ENCODE measurements at regions not wholly inside any gene's neighbourhood (a gene's known extent, or its start where the extent isn't known, plus 50 kb on each side); places are given as distances from the start of the nearest gene placed in this dataset.

GRCh38 chr13:50757008-50757407 lies 86.5 kb downstream of the DLEU7 start:
- no peaks in the 10 kb centered on the region for H3K79me2 ChIP-seq (ENCODE audit: insufficient read depth, low read length)
- Mint-ChIP-seq H3K27me3 (ENCODE audit: low read depth, unreplicated experiment) (no peaks in the 10 kb centered on the region), H3K36me3 (ENCODE audit: low read depth, unreplicated experiment) (peaks cover 2% of the 10 kb centered on the region), H3K27ac (ENCODE audit: unreplicated experiment) (peak overlapping the region; percentile 53), H3K4me1 (ENCODE audit: low read depth, unreplicated experiment) (peaks cover 3% of the 10 kb centered on the region), H3K9me3 (ENCODE audit: unreplicated experiment) (peaks cover 30% of the 10 kb centered on the region), H3K4me3 (ENCODE audit: unreplicated experiment) (no peak overlapping the region)
- H3K36me3 ChIP-seq (ENCODE audit: insufficient read depth, low read length): no peaks in the 10 kb centered on the region
- H2AFZ ChIP-seq (ENCODE audit: low read depth, low read length): no peak overlapping the region
- TF ChIP-seq CTCF (IDR thresholded peaks at IDR 0.05; ENCODE audit: insufficient read depth, low read depth, low read length): no peak
- H3K4me2 ChIP-seq (ENCODE audit: low read length): no peak overlapping the region
- no peaks in the 10 kb centered on the region for H4K20me1 ChIP-seq (ENCODE audit: insufficient read depth, low read length)
- no peak overlapping the region for H3K9ac ChIP-seq (ENCODE audit: low read length)
- no peaks in the 10 kb centered on the region for H3K4me1 ChIP-seq (ENCODE audit: insufficient read depth, low read length)
- H3K9me3 ChIP-seq (ENCODE audit: insufficient read depth, low read depth, low read length): peaks cover 3% of the 10 kb centered on the region
- FAIRE-seq (no peak), DNase-seq (ENCODE audit: low read depth) (no peak)
- no peaks in the 10 kb centered on the region for H3K27me3 ChIP-seq (ENCODE audit: insufficient read depth, low read length)
- no peak overlapping the region for H3K4me3 ChIP-seq (ENCODE audit: insufficient read depth, low read depth, low read length)
- no peak overlapping the region for H3K27ac ChIP-seq (ENCODE audit: low read depth, low read length)

GRCh38 chr13:50758796-50759195 lies 84.7 kb downstream of the DLEU7 start:
- H3K4me1 Mint-ChIP-seq (ENCODE audit: low read depth, unreplicated experiment): peaks cover 3% of the 10 kb centered on the region
- H3K4me3 Mint-ChIP-seq (ENCODE audit: unreplicated experiment): no peak overlapping the region
- Histone ChIP-seq H3K79me2 (ENCODE audit: insufficient read depth, low read length) (no peaks in the 10 kb centered on the region), H3K4me3 (ENCODE audit: insufficient read depth, low read depth, low read length) (no peak overlapping the region), H3K27ac (ENCODE audit: low read depth, low read length) (no peak overlapping the region), H2AFZ (ENCODE audit: low read depth, low read length) (no peak overlapping the region), H3K9ac (ENCODE audit: low read length) (no peak overlapping the region), H3K9me3 (ENCODE audit: insufficient read depth, low read depth, low read length) (peaks cover 3% of the 10 kb centered on the region), H4K20me1 (ENCODE audit: insufficient read depth, low read length) (no peaks in the 10 kb centered on the region), H3K36me3 (ENCODE audit: insufficient read depth, low read length) (no peaks in the 10 kb centered on the region), H3K27me3 (ENCODE audit: insufficient read depth, low read length) (no peaks in the 10 kb centered on the region), H3K4me1 (ENCODE audit: insufficient read depth, low read length) (no peaks in the 10 kb centered on the region), H3K4me2 (ENCODE audit: low read length) (no peak overlapping the region)
- no peak overlapping the region for H3K27ac Mint-ChIP-seq (ENCODE audit: unreplicated experiment)
- H3K36me3 Mint-ChIP-seq (ENCODE audit: low read depth, unreplicated experiment): peaks cover 2% of the 10 kb centered on the region
- peaks cover 7% of the 10 kb centered on the region for H3K27me3 Mint-ChIP-seq (ENCODE audit: low read depth, unreplicated experiment)
- no peak for FAIRE-seq
- TF ChIP-seq CTCF (IDR thresholded peaks at IDR 0.05; ENCODE audit: insufficient read depth, low read depth, low read length) (no peak), EZH2 (IDR thresholded peaks at IDR 0.05; ENCODE audit: insufficient read depth, low read length) (no peak)
- H3K9me3 Mint-ChIP-seq (ENCODE audit: unreplicated experiment): peaks cover 30% of the 10 kb centered on the region
- peak; percentile 16 for DNase-seq (ENCODE audit: low read depth)

- peak; percentile 5 for FAIRE-seq
- Histone ChIP-seq H3K9me3 (ENCODE audit: insufficient read depth, low read depth, low read length) (peaks cover 3% of the 10 kb centered on the region), H3K36me3 (ENCODE audit: insufficient read depth, low read length) (no peaks in the 10 kb centered on the region), H3K27ac (ENCODE audit: low read depth, low read length) (no peak overlapping the region), H3K4me3 (ENCODE audit: insufficient read depth, low read depth, low read length) (no peak overlapping the region), H3K79me2 (ENCODE audit: insufficient read depth, low read length) (no peaks in the 10 kb centered on the region), H3K9ac (ENCODE audit: low read length) (no peak overlapping the region), H3K4me1 (ENCODE audit: insufficient read depth, low read length) (no peaks in the 10 kb centered on the region), H3K27me3 (ENCODE audit: insufficient read depth, low read length) (no peaks in the 10 kb centered on the region), H2AFZ (ENCODE audit: low read depth, low read length) (no peak overlapping the region), H4K20me1 (ENCODE audit: insufficient read depth, low read length) (no peaks in the 10 kb centered on the region), H3K4me2 (ENCODE audit: low read length) (no peak overlapping the region)
- H3K36me3 Mint-ChIP-seq (ENCODE audit: low read depth, unreplicated experiment): no peaks in the 10 kb centered on the region
- no peak overlapping the region for H3K4me3 Mint-ChIP-seq (ENCODE audit: unreplicated experiment)
- peaks cover 3% of the 10 kb centered on the region for H3K4me1 Mint-ChIP-seq (ENCODE audit: low read depth, unreplicated experiment)
- no peak for DNase-seq (ENCODE audit: low read depth)
- peaks cover 15% of the 10 kb centered on the region for H3K27me3 Mint-ChIP-seq (ENCODE audit: low read depth, unreplicated experiment)
- no peak overlapping the region for H3K27ac Mint-ChIP-seq (ENCODE audit: unreplicated experiment)
- peaks cover 19% of the 10 kb centered on the region for H3K9me3 Mint-ChIP-seq (ENCODE audit: unreplicated experiment)
- TF ChIP-seq EZH2 (IDR thresholded peaks at IDR 0.05; ENCODE audit: insufficient read depth, low read length) (no peak), CTCF (IDR thresholded peaks at IDR 0.05; ENCODE audit: insufficient read depth, low read depth, low read length) (no peak)
These were observed 82.7 kb downstream of the DLEU7 start for GRCh38 chr13:50760751-50761150.

Measured in astrocyte (in vitro differentiated cells and primary cell).